ENCODE measurements at regions not wholly inside any gene's neighbourhood (a gene's known extent, or its start where the extent isn't known, plus 50 kb on each side); places are given as distances from the start of the nearest gene placed in this dataset.

DNA sequence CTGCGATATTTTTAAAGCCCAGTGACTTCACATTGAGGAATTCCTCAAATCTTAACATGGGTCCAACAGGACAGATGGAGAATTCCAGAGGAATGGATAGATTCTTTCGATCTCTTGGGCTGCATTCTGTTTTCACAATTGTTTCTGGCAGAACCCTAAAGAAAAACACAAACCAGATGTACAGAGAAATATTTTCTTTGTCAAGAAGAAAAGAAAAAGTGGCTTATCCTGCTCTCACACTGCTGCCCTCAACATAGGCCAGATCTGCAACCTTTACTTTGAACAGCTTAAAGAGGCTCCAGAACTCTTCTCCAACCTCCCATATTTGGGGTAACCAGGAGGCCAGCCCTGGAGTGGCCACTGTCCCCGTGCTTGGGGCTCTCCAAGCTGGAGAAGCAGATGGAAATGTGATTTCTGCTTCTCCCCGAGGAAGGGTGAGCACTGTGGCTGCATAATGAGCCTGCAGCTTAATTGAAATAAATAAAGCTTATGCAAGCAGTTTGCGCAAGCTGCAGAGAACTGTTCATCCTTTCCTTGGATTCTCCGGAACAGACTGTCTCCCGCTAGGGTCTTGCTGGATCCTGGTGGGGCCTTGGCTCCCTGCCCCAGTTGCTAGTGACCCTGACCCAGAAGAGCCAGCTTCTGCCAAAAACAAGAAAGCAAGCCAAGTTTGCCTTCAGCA, 453.2 kb upstream of the PROK2 start:
- TF ChIP-seq, protein P1, sequence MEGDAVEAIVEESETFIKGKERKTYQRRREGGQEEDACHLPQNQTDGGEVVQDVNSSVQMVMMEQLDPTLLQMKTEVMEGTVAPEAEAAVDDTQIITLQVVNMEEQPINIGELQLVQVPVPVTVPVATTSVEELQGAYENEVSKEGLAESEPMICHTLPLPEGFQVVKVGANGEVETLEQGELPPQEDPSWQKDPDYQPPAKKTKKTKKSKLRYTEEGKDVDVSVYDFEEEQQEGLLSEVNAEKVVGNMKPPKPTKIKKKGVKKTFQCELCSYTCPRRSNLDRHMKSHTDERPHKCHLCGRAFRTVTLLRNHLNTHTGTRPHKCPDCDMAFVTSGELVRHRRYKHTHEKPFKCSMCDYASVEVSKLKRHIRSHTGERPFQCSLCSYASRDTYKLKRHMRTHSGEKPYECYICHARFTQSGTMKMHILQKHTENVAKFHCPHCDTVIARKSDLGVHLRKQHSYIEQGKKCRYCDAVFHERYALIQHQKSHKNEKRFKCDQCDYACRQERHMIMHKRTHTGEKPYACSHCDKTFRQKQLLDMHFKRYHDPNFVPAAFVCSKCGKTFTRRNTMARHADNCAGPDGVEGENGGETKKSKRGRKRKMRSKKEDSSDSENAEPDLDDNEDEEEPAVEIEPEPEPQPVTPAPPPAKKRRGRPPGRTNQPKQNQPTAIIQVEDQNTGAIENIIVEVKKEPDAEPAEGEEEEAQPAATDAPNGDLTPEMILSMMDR (IDR thresholded peaks at IDR 0.05): no peak

DNA sequence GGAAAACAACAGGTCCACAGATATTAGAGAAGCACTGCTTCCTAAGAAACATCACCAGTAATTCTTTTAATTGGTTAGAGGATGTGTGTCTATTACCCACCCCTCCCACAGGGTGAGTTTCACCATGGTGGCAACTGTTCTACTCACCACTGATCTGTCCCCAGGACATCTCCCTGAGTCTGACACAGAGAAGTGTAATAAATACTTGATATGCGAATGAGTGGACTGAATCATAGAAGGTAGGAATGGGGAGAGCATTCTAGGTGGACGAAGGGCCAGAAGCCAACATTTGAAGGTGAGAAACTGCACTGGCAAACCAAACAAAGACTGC, 452.7 kb upstream of the PROK2 start:
- TF ChIP-seq, protein P1 (IDR thresholded peaks at IDR 0.05): no peak

- TF ChIP-seq, protein P1 (IDR thresholded peaks at IDR 0.05): no peak
Observed at GRCh38 chr3:72234391-72234790, 449.4 kb upstream of the PROK2 start.

DNA sequence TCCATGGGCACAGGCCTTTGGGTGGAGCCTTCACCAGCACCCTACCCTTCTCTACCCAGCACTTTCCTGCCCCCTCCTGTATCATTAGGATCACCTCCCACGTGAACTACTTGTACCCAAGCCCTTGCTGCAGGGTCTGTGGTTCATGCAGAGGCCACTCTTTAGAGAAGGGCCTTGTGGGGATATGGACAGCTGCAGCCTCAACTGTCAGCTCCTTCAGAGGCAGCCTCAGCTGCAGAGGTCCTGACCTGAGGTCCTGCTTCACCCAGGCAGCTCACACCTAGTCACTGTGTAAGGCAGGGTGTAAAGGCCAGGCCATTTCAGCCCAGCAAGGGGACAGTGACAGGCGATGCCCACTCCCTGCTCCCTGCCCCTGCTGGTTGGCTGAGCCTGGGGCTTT, 448.6 kb upstream of the PROK2 start:
- TF ChIP-seq, protein P1 (IDR thresholded peaks at IDR 0.05): no peak

- TF ChIP-seq, protein P1 (IDR thresholded peaks at IDR 0.05): no peak
Observed at GRCh38 chr3:72232777-72233176, 447.8 kb upstream of the PROK2 start.

- TF ChIP-seq, protein P1 (IDR thresholded peaks at IDR 0.05): no peak
Observed at GRCh38 chr3:72232331-72232730, 447.4 kb upstream of the PROK2 start.

DNA sequence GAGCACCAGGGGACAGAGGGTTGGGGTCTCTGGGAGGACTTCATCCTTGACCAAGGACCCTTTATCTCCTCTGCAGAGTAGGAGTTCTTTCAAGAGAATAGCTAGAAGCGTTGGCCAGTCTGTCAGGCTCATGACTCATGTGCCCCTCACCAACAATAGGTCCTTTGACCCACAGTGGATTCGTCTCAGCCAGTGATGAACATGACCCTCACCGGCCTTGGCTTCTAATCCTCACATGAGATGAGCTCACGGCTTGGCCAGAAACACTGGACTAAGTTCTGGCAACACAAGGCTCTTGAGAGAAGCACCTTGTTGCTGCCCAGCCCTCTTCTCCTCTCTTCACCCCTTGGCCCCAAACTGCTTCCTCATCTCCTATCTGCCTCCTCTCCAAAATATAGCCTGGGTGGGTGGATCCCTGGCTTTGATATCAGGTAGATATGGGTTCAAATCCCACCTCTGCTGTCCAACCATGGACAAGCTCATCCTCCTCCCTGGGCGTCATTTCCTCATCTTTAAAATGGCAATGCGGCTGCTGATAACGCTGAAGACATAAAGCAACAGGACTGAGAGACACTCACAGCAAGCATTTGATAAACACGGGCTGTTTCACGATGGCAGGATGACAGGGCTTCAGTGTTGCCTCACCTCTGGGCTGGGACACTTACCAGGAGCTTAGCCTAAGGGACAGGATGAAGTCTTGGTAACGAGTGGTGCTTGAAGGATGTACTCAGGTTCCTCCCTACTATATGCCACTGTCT, 446.7 kb upstream of the PROK2 start:
- TF ChIP-seq, protein P1 (IDR thresholded peaks at IDR 0.05): no peak
